GM12878 (cell line): ENCODE measurements at regions not wholly inside any gene's neighbourhood (a gene's known extent, or its start where the extent isn't known, plus 50 kb on each side); places are given as distances from the start of the nearest gene placed in this dataset.
"Not testable (repeated sequence)": the region's sequence is repeated elsewhere in the genome, so short reads cannot be mapped to it uniquely, and the experiment has no call there.

Experiments
- BRCA1 ChIP-seq: IDR thresholded peaks from 2 replicates; pipeline ENCODE4 v1.6.1; 2011; ENCODE audit warnings: low read depth, low read length, improper control_type of control experiment
- EP300 ChIP-seq, 2 experiments: fragments of 150-350 bp in 1 of 2; IDR thresholded peaks; 2 replicates each; pipeline ENCODE4 v1.6.1; 2011 to 2012; ENCODE audit warnings: low read depth in 2 of 2, low read length in 2 of 2, borderline replicate concordance in 1 of 2, improper control_type of control experiment in 1 of 2, inconsistent platforms in 1 of 2; ENCODE audit not compliant: control insufficient read depth in 1 of 2
- HDAC6 ChIP-seq: fragments of 200-600 bp; sonication (generic); IDR thresholded peaks from one replicate; pipeline ENCODE4 v1.8.0; 2017; ENCODE audit warnings: antibody characterized with exemption; ENCODE audit not compliant: unreplicated experiment
- POLR2A ChIP-seq: IDR thresholded peaks from 2 replicates; pipeline ENCODE4 v1.6.1; 2011; ENCODE audit warnings: low read depth, mild to moderate bottlenecking, low read length
- ZNF274 ChIP-seq: IDR thresholded peaks from one replicate; pipeline ENCODE4 v1.8.0; 2011; ENCODE audit not compliant: insufficient read length, insufficient read depth
- TF ChIP-seq, protein P1 (sequence below), 3 experiments: IDR thresholded peaks in 2 of 3; conservative IDR thresholded peaks in 1 of 3; 2 replicates each; pipeline ENCODE4 v1.5.1; 2011; ENCODE audit warnings: low read depth in 3 of 3, low read length in 3 of 3, mild to moderate bottlenecking in 3 of 3, control low read depth in 2 of 3, moderate library complexity in 2 of 3, inconsistent platforms in 1 of 3, mixed read lengths in 1 of 3; ENCODE audit not compliant: control insufficient read depth in 2 of 3, insufficient read depth in 1 of 3; ENCODE audit errors: extremely low read depth in 1 of 3

GRCh38 chr12:60587664-60588063 lies 991.8 kb downstream of the SLC16A7 start:
- TF ChIP-seq BRCA1; EP300 (IDR thresholded peaks at IDR 0.05; ENCODE audit: borderline replicate concordance in 1 of 2, control insufficient read depth in 1 of 2, low read depth in 2 of 2, low read length in 2 of 2); POLR2A; ZNF274; HDAC6: not testable (repeated sequence)
- TF ChIP-seq, protein P1, sequence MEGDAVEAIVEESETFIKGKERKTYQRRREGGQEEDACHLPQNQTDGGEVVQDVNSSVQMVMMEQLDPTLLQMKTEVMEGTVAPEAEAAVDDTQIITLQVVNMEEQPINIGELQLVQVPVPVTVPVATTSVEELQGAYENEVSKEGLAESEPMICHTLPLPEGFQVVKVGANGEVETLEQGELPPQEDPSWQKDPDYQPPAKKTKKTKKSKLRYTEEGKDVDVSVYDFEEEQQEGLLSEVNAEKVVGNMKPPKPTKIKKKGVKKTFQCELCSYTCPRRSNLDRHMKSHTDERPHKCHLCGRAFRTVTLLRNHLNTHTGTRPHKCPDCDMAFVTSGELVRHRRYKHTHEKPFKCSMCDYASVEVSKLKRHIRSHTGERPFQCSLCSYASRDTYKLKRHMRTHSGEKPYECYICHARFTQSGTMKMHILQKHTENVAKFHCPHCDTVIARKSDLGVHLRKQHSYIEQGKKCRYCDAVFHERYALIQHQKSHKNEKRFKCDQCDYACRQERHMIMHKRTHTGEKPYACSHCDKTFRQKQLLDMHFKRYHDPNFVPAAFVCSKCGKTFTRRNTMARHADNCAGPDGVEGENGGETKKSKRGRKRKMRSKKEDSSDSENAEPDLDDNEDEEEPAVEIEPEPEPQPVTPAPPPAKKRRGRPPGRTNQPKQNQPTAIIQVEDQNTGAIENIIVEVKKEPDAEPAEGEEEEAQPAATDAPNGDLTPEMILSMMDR (IDR thresholded peaks at IDR 0.05 in 2 of 3, conservative IDR thresholded peaks at IDR 0.05 in 1 of 3; ENCODE audit: control insufficient read depth in 2 of 3, extremely low read depth in 1 of 3, insufficient read depth in 1 of 3, low read depth in 3 of 3, low read length in 3 of 3), result not testable (repeated sequence)
